Stomach (tissue), 8 donors: ENCODE measurements at regions not wholly inside any gene's neighbourhood (a gene's known extent, or its start where the extent isn't known, plus 50 kb on each side); places are given as distances from the start of the nearest gene placed in this dataset.
A peak's percentile ranks its signal among the peaks of the same experiment; 100 is the strongest.

Source experiments
- DNase-seq, 2 donors: peaks; one replicate each; pipeline versions ENCODE4 v3.0.0 to v3.0.0-alpha.2; 2013 to 2019
- H3K27ac ChIP-seq, 5 donors: fragments of 200-600 bp in 4 of 5; sonication (generic) in 4 of 5; one replicate each; pipeline ENCODE4 v1.5.1; 2013 to 2019; ENCODE audit warnings: mild to moderate bottlenecking in 1 of 5, moderate library complexity in 1 of 5
- H3K27me3 ChIP-seq, 3 donors: fragments of 200-600 bp; sonication (generic); one replicate each; pipeline ENCODE4 v1.5.1; 2017 to 2019; ENCODE audit warnings: mixed run types in 1 of 3
- H3K36me3 ChIP-seq, 4 donors: fragments of 200-600 bp; sonication (generic); 1 replicate in 3 of 4; 2 replicates in 1 of 4; pipeline ENCODE4 v1.5.1; 2016 to 2019
- H3K4me1 ChIP-seq, 4 donors: fragments of 200-600 bp; sonication (generic); one replicate each; pipeline ENCODE4 v1.5.1; 2016 to 2019
- H3K4me3 ChIP-seq, 4 donors: fragments of 200-600 bp; sonication (generic) in 3 of 4; one replicate each; pipeline ENCODE4 v1.5.1; 2016 to 2019; ENCODE audit warnings: mild to moderate bottlenecking in 1 of 4
- H3K9me3 ChIP-seq, 4 donors: fragments of 200-600 bp; sonication (generic); one replicate each; pipeline ENCODE4 v1.5.1; 2016 to 2019
- CTCF ChIP-seq, 7 experiments: fragments of 450-650 bp in 4 of 7; fragments of 200-600 bp in 3 of 7; sonication (generic) in 3 of 7; IDR thresholded peaks; one replicate each; pipeline ENCODE4 v1.5.1; 2016 to 2019; ENCODE audit warnings: antibody characterized with exemption in 7 of 7, control low read depth in 2 of 7, mild to moderate bottlenecking in 1 of 7
- EP300 ChIP-seq: sonication (generic); formaldehyde crosslinking; IDR thresholded peaks from one replicate; pipeline ENCODE4 v1.6.1; 2017; ENCODE audit warnings: antibody characterized with exemption
- POLR2A ChIP-seq, 4 donors: fragments of 450-650 bp; IDR thresholded peaks; one replicate each; pipeline ENCODE4 v1.6.1; 2016; ENCODE audit warnings: antibody characterized with exemption in 4 of 4, control low read depth in 2 of 4, mild to moderate bottlenecking in 1 of 4, moderate library complexity in 1 of 4
- POLR2AphosphoS5 ChIP-seq, 3 donors: sonication (generic); formaldehyde crosslinking; IDR thresholded peaks; one replicate each; pipeline ENCODE4 v1.6.1; 2016; ENCODE audit warnings: antibody characterized with exemption in 3 of 3
- WGBS, 5 donors: extraction: QIAGEN DNeasy Blood & Tissue Kit in 3 of 5; methylation state at CpG; one replicate each; pipeline versions ENCODE4 v1.1.5 to v1.1.7; 2013 to 2018; 5-methylcytosine and 5-hydroxymethylcytosine counted together
- intact Hi-C: fragments of 100-400 bp; cut with DNase I; formaldehyde crosslinking; loops from one replicate; pipeline ENCODE4 v1.15.1; 2023; ENCODE audit warnings: low total_unique reads
- donor health status: healthy with polysubstance abuse.
- donor health status: Bipolar disorder and iron deficiency.
- donor health status: healthy.

GRCh38 chr10:53598914-53599313 lies 826.3 kb upstream of the MBL2 start:
- no peak for TF ChIP-seq CTCF (IDR thresholded peaks at IDR 0.05)
- TF ChIP-seq POLR2AphosphoS5 (IDR thresholded peaks at IDR 0.05) = no peak
- TF ChIP-seq EP300 = no peak
- no peak for TF ChIP-seq POLR2A (IDR thresholded peaks at IDR 0.05)
- no peak overlapping the region for H3K27ac ChIP-seq
- H3K36me3 ChIP-seq = no peaks in the 10 kb centered on the region
- no peak overlapping the region for H3K4me3 ChIP-seq
- H3K4me1 ChIP-seq = no peaks in the 10 kb centered on the region
- intact Hi-C loops = no loop called here
- H3K27me3 ChIP-seq = no peaks in the 10 kb centered on the region
- no peak for DNase-seq
- WGBS, 5 donors = 76 to 87% (median 82%) methylated on average over 2 of the region's 2 CpGs
- H3K9me3 ChIP-seq = no peaks in the 10 kb centered on the region

DNA sequence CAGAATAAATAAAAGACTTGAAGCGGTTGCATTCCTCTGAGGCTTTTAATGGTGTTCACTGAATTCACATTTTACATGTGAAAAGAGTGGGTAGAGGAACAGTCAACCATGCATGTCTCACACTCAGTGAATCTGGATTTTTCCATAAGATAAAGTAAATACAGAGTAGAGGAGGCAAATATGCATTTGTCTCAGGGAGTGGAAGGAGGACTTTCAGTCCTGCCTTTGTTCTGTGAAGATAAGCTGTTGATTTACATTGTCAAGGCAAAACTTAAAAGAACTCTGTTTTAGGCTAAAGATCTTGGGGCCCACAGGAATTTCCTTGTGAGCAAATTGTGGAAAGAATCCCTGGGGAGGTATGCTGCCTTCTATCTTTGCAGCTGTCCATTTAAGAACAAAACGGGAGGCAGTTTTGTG lies 825.3 kb upstream of the MBL2 start:
- 60 to 79% (median 69%) methylated on average over 2 of the region's 2 CpGs for WGBS, 5 donors
- H3K4me3 ChIP-seq = no peak overlapping the region
- DNase-seq = no peak
- H3K36me3 ChIP-seq = no peaks in the 10 kb centered on the region
- no peak overlapping the region for H3K27ac ChIP-seq
- no peak for TF ChIP-seq EP300
- no peak for TF ChIP-seq POLR2A (IDR thresholded peaks at IDR 0.05)
- no peak for TF ChIP-seq POLR2AphosphoS5 (IDR thresholded peaks at IDR 0.05)
- no peak for TF ChIP-seq CTCF (IDR thresholded peaks at IDR 0.05)
- H3K27me3 ChIP-seq = no peaks in the 10 kb centered on the region
- no peaks in the 10 kb centered on the region for H3K4me1 ChIP-seq
- H3K9me3 ChIP-seq = peaks cover 0 to 4% (median 0%) of the 10 kb centered on the region in 4 donors
- intact Hi-C loops = no loop called here

DNA sequence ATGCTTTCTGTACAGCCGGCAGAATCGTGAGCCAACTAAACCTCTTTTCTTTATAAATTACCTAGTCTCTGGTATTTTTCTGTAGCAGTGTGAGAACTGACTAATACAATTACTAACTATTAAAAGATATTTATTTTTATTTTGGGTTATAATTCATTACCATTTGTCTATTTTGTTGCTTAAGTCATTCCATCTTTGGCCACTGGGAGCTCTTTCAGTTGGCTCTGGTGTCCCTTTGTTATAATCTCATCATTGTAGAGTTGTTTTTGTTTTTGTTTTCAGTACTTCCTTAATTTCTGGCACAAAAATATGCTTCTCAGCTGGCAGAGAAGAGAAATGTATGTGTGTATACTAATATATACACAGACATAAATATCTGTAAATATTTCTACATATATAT lies 807.9 kb upstream of the MBL2 start:
- TF ChIP-seq POLR2AphosphoS5 (IDR thresholded peaks at IDR 0.05) (no peak), EP300 (no peak), CTCF (IDR thresholded peaks at IDR 0.05) (no peak), POLR2A (IDR thresholded peaks at IDR 0.05) (no peak)
- Histone ChIP-seq H3K36me3 (no peaks in the 10 kb centered on the region), H3K27ac (no peak overlapping the region), H3K9me3 (no peaks in the 10 kb centered on the region), H3K27me3 (no peaks in the 10 kb centered on the region), H3K4me1 (no peaks in the 10 kb centered on the region), H3K4me3 (no peak overlapping the region)
- intact Hi-C loops = no loop called here
- WGBS, 5 donors = 86 to 89% (median 88%) methylated on average over 2 of the region's 2 CpGs
- no peak for DNase-seq

DNA sequence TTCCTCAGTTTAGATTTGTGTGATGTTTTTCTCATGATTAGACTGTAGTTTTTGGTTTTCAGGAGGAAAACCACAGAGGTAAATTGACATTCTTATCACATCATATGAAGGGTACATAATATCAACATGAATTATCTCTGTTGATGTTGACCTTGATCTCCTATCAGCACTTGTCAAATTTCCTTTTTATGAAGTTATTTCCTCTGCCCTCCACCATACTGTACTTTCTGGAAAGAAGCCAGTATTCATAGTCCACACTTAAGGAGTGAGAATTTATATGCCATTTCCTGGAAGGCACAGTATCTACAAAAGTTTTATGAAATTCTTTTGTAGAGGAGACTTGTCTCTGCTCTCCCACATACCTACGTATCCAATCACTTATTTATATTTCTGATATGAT lies 807.2 kb upstream of the MBL2 start:
- DNase-seq = peak in 1 of 2 donors; percentile 14
- Histone ChIP-seq H3K36me3 (no peaks in the 10 kb centered on the region), H3K9me3 (no peaks in the 10 kb centered on the region), H3K4me1 (no peaks in the 10 kb centered on the region), H3K4me3 (no peak overlapping the region), H3K27me3 (no peaks in the 10 kb centered on the region), H3K27ac (no peak overlapping the region)
- intact Hi-C loops = no loop called here
- WGBS, 5 donors = 21 to 46% (median 39%) methylated on average over 1 of the region's 1 CpG
- TF ChIP-seq EP300 (no peak), POLR2A (IDR thresholded peaks at IDR 0.05) (no peak), POLR2AphosphoS5 (IDR thresholded peaks at IDR 0.05) (no peak), CTCF (IDR thresholded peaks at IDR 0.05) (no peak)
